ENCODE measurements at regions not wholly inside any gene's neighbourhood (a gene's known extent, or its start where the extent isn't known, plus 50 kb on each side); places are given as distances from the start of the nearest gene placed in this dataset.

- TF ChIP-seq CTCF (IDR thresholded peaks at IDR 0.05 in 4 of 5, conservative IDR thresholded peaks at IDR 0.05 in 1 of 5), result no peak
- TF ChIP-seq POLR2A (IDR thresholded peaks at IDR 0.05), result no peak
These were observed 103.8 kb downstream of the C6orf118 start for GRCh38 chr6:165205632-165206031.

Measured in gastrocnemius medialis (tissue), 4 donors.